ENCODE measurements at regions not wholly inside any gene's neighbourhood (a gene's known extent, or its start where the extent isn't known, plus 50 kb on each side); places are given as distances from the start of the nearest gene placed in this dataset.

DNA sequence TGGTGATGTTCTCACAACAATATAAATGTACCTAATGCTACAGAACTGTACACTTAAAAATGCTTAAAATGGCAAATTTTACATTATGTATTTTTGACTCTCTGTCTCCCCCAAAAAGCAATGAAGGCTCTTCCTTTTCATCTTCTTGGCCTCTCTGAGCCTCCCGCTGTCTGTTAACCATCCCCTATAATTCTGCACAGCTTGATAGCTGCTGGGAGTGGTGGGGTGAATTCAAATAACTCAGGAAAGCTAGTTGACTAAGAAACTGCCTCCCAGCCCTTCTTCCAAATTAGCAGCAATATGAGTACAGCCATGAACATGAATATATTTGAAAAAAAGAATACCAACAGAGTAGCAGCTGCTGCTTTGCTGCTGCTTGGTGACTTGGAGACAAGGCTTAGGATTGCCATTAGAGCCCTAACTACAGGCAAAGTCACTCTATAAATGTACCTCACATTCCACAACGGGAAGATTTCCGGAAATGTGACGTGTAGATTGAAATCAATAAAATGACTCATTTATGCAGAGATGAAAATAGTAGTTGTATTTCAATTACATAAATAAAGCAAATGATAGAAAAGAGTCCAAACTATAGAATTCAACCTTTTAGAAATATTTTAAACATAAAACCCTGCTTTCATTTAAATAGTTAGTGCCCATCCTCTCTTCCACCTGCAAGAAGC is 200.1 kb upstream of the HEY2 start:
- H4K20me1 ChIP-seq (ENCODE audit: low read depth, low read length) = no peaks in the 10 kb centered on the region
- no peaks in the 10 kb centered on the region for H3F3A ChIP-seq (ENCODE audit: insufficient read depth)
- no peak overlapping the region for H3K4me2 ChIP-seq (ENCODE audit: low read depth, low read length, poor library complexity, severe bottlenecking)
- no peaks in the 10 kb centered on the region for H3K79me2 ChIP-seq (ENCODE audit: insufficient read depth, low read length)
- H3K9ac ChIP-seq (ENCODE audit: low read length) = no peak overlapping the region
- H2AFZ ChIP-seq (ENCODE audit: low read depth, low read length, severe bottlenecking) = no peak overlapping the region
- H3K36me3 ChIP-seq (ENCODE audit: low read length) = no peaks in the 10 kb centered on the region
- H3K9me2 ChIP-seq (replicated peaks; ENCODE audit: insufficient read depth, low read length) = no peaks in the 10 kb centered on the region
- no peak overlapping the region for H3K4me3 ChIP-seq (ENCODE audit: insufficient read depth, low read length, poor library complexity, severe bottlenecking)
- TF ChIP-seq, protein P1, sequence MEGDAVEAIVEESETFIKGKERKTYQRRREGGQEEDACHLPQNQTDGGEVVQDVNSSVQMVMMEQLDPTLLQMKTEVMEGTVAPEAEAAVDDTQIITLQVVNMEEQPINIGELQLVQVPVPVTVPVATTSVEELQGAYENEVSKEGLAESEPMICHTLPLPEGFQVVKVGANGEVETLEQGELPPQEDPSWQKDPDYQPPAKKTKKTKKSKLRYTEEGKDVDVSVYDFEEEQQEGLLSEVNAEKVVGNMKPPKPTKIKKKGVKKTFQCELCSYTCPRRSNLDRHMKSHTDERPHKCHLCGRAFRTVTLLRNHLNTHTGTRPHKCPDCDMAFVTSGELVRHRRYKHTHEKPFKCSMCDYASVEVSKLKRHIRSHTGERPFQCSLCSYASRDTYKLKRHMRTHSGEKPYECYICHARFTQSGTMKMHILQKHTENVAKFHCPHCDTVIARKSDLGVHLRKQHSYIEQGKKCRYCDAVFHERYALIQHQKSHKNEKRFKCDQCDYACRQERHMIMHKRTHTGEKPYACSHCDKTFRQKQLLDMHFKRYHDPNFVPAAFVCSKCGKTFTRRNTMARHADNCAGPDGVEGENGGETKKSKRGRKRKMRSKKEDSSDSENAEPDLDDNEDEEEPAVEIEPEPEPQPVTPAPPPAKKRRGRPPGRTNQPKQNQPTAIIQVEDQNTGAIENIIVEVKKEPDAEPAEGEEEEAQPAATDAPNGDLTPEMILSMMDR (IDR thresholded peaks at IDR 0.05; ENCODE audit: insufficient read depth, low read length, poor library complexity, severe bottlenecking) = no peak
- TF ChIP-seq EZH2phosphoT487 (conservative IDR thresholded peaks at IDR 0.05; ENCODE audit: low read length) = no peak
- no peak overlapping the region for H3K27ac ChIP-seq (ENCODE audit: low read depth, low read length)
- no peaks in the 10 kb centered on the region for H3K9me3 ChIP-seq (ENCODE audit: insufficient read depth, low read length)
- H3K27me3 ChIP-seq (ENCODE audit: low read length) = no peaks in the 10 kb centered on the region

DNA sequence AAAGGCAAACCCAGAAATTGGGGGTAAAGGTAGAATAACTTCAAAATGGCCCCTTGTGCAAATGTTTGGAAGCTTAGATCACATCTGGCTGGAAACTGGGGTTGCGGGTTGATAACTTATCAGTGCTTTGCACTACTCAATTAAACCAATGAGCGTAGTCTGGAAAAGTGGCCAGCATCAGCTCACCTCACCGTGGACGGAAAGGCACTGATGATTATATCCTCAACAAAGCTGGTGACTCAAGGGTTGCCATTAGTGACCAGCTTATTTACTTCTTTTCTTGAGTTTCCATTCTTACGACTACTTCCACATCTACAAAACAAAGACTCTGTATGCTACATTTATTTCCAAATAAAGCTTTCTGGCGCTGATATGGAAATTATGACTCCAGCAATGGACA is 198.5 kb upstream of the HEY2 start:
- H3K4me2 ChIP-seq (ENCODE audit: low read depth, low read length, poor library complexity, severe bottlenecking) = no peak overlapping the region
- no peaks in the 10 kb centered on the region for H3F3A ChIP-seq (ENCODE audit: insufficient read depth)
- H3K27ac ChIP-seq (ENCODE audit: low read depth, low read length) = no peak overlapping the region

GRCh38 chr6:125552819-125553218 is 196.6 kb upstream of the HEY2 start:
- Histone ChIP-seq H4K20me1 (ENCODE audit: low read depth, low read length) (no peaks in the 10 kb centered on the region), H3K4me2 (ENCODE audit: low read depth, low read length, poor library complexity, severe bottlenecking) (no peak overlapping the region), H3K36me3 (ENCODE audit: low read length) (no peaks in the 10 kb centered on the region), H3K9me2 (replicated peaks; ENCODE audit: insufficient read depth, low read length) (no peaks in the 10 kb centered on the region), H3K4me3 (ENCODE audit: insufficient read depth, low read length, poor library complexity, severe bottlenecking) (no peak overlapping the region), H3F3A (ENCODE audit: insufficient read depth) (no peaks in the 10 kb centered on the region), H3K9me3 (ENCODE audit: insufficient read depth, low read length) (no peaks in the 10 kb centered on the region), H3K9ac (ENCODE audit: low read length) (no peak overlapping the region), H3K79me2 (ENCODE audit: insufficient read depth, low read length) (no peaks in the 10 kb centered on the region), H3K27ac (ENCODE audit: low read depth, low read length) (no peak overlapping the region), H3K27me3 (ENCODE audit: low read length) (no peaks in the 10 kb centered on the region), H2AFZ (ENCODE audit: low read depth, low read length, severe bottlenecking) (no peak overlapping the region)
- no peak for TF ChIP-seq EZH2phosphoT487 (conservative IDR thresholded peaks at IDR 0.05; ENCODE audit: low read length)
- TF ChIP-seq, protein P1 (IDR thresholded peaks at IDR 0.05; ENCODE audit: insufficient read depth, low read length, poor library complexity, severe bottlenecking) = no peak

More for the DNA sequence above, 198.5 kb upstream of the HEY2 start:
- TF ChIP-seq EZH2phosphoT487 (conservative IDR thresholded peaks at IDR 0.05; ENCODE audit: low read length) = no peak
- TF ChIP-seq, protein P1 (IDR thresholded peaks at IDR 0.05; ENCODE audit: insufficient read depth, low read length, poor library complexity, severe bottlenecking) = no peak
- H3K9me2 ChIP-seq (replicated peaks; ENCODE audit: insufficient read depth, low read length) = no peaks in the 10 kb centered on the region
- H3K4me3 ChIP-seq (ENCODE audit: insufficient read depth, low read length, poor library complexity, severe bottlenecking) = no peak overlapping the region
- H3K9ac ChIP-seq (ENCODE audit: low read length) = no peak overlapping the region
- no peaks in the 10 kb centered on the region for H3K36me3 ChIP-seq (ENCODE audit: low read length)
- H3K27me3 ChIP-seq (ENCODE audit: low read length) = no peaks in the 10 kb centered on the region
- no peak overlapping the region for H2AFZ ChIP-seq (ENCODE audit: low read depth, low read length, severe bottlenecking)
- no peaks in the 10 kb centered on the region for H4K20me1 ChIP-seq (ENCODE audit: low read depth, low read length)
- H3K79me2 ChIP-seq (ENCODE audit: insufficient read depth, low read length) = no peaks in the 10 kb centered on the region
- H3K9me3 ChIP-seq (ENCODE audit: insufficient read depth, low read length) = no peaks in the 10 kb centered on the region

Data from SU-DHL-6 (cell line).